ENCODE measurements at regions not wholly inside any gene's neighbourhood (a gene's known extent, or its start where the extent isn't known, plus 50 kb on each side); places are given as distances from the start of the nearest gene placed in this dataset.

DNA sequence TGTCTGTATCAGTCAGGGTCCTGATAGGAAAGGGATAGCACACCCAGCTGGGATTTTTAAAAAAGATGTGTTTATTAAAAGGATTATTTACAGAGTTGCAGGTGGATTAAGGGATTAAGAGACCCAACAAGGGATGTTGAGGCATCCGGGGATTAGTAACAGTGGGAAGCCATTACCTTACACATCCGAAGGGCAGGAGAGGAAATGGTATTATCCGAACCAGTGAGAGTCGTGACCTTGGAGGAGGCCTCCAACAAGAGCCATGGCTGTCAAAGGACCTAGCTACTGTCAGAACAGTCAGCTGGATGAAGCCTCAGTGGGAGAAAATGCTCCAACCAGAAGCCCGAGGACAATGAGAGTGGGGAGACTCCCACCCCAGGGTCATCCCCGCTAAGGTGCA is 146.3 kb upstream of the KRAS start:
- TF ChIP-seq, protein P1, sequence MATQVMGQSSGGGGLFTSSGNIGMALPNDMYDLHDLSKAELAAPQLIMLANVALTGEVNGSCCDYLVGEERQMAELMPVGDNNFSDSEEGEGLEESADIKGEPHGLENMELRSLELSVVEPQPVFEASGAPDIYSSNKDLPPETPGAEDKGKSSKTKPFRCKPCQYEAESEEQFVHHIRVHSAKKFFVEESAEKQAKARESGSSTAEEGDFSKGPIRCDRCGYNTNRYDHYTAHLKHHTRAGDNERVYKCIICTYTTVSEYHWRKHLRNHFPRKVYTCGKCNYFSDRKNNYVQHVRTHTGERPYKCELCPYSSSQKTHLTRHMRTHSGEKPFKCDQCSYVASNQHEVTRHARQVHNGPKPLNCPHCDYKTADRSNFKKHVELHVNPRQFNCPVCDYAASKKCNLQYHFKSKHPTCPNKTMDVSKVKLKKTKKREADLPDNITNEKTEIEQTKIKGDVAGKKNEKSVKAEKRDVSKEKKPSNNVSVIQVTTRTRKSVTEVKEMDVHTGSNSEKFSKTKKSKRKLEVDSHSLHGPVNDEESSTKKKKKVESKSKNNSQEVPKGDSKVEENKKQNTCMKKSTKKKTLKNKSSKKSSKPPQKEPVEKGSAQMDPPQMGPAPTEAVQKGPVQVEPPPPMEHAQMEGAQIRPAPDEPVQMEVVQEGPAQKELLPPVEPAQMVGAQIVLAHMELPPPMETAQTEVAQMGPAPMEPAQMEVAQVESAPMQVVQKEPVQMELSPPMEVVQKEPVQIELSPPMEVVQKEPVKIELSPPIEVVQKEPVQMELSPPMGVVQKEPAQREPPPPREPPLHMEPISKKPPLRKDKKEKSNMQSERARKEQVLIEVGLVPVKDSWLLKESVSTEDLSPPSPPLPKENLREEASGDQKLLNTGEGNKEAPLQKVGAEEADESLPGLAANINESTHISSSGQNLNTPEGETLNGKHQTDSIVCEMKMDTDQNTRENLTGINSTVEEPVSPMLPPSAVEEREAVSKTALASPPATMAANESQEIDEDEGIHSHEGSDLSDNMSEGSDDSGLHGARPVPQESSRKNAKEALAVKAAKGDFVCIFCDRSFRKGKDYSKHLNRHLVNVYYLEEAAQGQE (IDR thresholded peaks at IDR 0.05): no peak
- no peak for TF ChIP-seq FOXA1 (IDR thresholded peaks at IDR 0.05)
- TF ChIP-seq, protein P2, sequence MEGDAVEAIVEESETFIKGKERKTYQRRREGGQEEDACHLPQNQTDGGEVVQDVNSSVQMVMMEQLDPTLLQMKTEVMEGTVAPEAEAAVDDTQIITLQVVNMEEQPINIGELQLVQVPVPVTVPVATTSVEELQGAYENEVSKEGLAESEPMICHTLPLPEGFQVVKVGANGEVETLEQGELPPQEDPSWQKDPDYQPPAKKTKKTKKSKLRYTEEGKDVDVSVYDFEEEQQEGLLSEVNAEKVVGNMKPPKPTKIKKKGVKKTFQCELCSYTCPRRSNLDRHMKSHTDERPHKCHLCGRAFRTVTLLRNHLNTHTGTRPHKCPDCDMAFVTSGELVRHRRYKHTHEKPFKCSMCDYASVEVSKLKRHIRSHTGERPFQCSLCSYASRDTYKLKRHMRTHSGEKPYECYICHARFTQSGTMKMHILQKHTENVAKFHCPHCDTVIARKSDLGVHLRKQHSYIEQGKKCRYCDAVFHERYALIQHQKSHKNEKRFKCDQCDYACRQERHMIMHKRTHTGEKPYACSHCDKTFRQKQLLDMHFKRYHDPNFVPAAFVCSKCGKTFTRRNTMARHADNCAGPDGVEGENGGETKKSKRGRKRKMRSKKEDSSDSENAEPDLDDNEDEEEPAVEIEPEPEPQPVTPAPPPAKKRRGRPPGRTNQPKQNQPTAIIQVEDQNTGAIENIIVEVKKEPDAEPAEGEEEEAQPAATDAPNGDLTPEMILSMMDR (IDR thresholded peaks at IDR 0.05; ENCODE audit: low read depth, low read length, missing input control): no peak

Data from liver (tissue), 2 donors.